Panc1 (cell line): ENCODE measurements at regions not wholly inside any gene's neighbourhood (a gene's known extent, or its start where the extent isn't known, plus 50 kb on each side); places are given as distances from the start of the nearest gene placed in this dataset.

Source experiments
- POLR2AphosphoS5 ChIP-seq: IDR thresholded peaks from 2 replicates; pipeline ENCODE4 v1.6.1; 2012; ENCODE audit warnings: mild to moderate bottlenecking, low read depth, low read length, moderate library complexity
- TCF7L2 ChIP-seq: IDR thresholded peaks from 2 replicates; pipeline ENCODE4 v1.6.1; 2011; ENCODE audit warnings: mild to moderate bottlenecking, low read depth, low read length, inconsistent platforms
- TF ChIP-seq, protein P1 (sequence below): fragments of 450-650 bp; IDR thresholded peaks from 2 replicates; pipeline ENCODE4 v1.5.1; 2017; ENCODE audit warnings: mild to moderate bottlenecking
- TF ChIP-seq, protein P2 (sequence below), 2 experiments: IDR thresholded peaks; 2 replicates each; pipeline ENCODE4 v1.6.1; 2011 to 2012; ENCODE audit warnings: low read depth in 2 of 2, control low read depth in 1 of 2, low read length in 1 of 2, mild to moderate bottlenecking in 1 of 2, moderate library complexity in 1 of 2; ENCODE audit not compliant: insufficient read depth in 1 of 2

DNA sequence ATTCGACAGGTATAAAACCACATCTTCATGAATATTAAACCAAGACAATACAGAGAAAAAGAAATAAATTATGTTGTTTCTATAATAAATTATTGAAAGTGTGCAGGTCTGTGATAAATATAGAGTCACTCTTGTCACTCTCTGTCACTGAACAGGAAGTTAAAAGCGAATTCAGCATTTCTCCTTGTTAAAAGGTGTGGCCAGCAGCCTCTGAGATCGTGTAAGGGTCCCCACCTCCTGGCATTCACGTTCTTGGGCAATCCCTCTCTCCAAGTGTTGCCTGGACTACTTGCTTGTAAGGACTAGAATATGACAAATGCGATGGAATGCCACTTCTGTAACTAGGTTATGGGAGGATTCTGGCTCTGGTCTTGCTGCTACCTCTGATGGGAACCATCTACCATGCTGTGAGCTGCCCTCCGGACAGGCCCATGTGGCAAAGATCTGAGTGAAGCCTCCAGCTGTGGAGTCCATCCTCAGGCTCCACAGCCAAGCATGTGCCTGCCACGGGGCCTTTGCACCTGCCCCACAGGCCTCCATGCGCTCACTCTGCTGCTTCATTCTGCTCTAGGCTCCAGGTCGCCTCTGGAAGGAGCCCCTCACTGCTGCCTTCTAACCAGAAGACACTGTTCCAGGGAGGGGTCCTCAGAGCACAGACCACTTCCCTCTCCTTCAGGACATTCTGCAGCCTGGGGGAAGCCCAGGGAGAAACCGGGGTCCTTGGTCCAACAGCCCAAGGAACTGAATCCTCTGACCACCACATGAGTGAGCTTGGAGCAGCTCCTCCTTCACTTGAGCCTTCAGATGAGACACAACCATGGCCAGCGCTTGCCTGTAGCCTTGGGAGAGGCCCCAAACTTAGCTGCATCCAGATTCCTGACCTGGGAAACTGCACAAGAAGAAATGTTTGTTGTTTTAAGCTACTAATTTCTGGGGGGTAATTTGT, 202.9 kb upstream of the HDAC4 start:
- TF ChIP-seq, protein P1, sequence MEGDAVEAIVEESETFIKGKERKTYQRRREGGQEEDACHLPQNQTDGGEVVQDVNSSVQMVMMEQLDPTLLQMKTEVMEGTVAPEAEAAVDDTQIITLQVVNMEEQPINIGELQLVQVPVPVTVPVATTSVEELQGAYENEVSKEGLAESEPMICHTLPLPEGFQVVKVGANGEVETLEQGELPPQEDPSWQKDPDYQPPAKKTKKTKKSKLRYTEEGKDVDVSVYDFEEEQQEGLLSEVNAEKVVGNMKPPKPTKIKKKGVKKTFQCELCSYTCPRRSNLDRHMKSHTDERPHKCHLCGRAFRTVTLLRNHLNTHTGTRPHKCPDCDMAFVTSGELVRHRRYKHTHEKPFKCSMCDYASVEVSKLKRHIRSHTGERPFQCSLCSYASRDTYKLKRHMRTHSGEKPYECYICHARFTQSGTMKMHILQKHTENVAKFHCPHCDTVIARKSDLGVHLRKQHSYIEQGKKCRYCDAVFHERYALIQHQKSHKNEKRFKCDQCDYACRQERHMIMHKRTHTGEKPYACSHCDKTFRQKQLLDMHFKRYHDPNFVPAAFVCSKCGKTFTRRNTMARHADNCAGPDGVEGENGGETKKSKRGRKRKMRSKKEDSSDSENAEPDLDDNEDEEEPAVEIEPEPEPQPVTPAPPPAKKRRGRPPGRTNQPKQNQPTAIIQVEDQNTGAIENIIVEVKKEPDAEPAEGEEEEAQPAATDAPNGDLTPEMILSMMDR = no peak
- no peak for TF ChIP-seq POLR2AphosphoS5
- TF ChIP-seq, protein P2, sequence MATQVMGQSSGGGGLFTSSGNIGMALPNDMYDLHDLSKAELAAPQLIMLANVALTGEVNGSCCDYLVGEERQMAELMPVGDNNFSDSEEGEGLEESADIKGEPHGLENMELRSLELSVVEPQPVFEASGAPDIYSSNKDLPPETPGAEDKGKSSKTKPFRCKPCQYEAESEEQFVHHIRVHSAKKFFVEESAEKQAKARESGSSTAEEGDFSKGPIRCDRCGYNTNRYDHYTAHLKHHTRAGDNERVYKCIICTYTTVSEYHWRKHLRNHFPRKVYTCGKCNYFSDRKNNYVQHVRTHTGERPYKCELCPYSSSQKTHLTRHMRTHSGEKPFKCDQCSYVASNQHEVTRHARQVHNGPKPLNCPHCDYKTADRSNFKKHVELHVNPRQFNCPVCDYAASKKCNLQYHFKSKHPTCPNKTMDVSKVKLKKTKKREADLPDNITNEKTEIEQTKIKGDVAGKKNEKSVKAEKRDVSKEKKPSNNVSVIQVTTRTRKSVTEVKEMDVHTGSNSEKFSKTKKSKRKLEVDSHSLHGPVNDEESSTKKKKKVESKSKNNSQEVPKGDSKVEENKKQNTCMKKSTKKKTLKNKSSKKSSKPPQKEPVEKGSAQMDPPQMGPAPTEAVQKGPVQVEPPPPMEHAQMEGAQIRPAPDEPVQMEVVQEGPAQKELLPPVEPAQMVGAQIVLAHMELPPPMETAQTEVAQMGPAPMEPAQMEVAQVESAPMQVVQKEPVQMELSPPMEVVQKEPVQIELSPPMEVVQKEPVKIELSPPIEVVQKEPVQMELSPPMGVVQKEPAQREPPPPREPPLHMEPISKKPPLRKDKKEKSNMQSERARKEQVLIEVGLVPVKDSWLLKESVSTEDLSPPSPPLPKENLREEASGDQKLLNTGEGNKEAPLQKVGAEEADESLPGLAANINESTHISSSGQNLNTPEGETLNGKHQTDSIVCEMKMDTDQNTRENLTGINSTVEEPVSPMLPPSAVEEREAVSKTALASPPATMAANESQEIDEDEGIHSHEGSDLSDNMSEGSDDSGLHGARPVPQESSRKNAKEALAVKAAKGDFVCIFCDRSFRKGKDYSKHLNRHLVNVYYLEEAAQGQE (IDR thresholded peaks at IDR 0.05; ENCODE audit: insufficient read depth in 1 of 2, low read depth in 2 of 2, low read length in 1 of 2) = no peak
- TF ChIP-seq TCF7L2 = no peak
